CD4-positive, alpha-beta T cell (primary cell): ENCODE measurements at regions not wholly inside any gene's neighbourhood (a gene's known extent, or its start where the extent isn't known, plus 50 kb on each side); places are given as distances from the start of the nearest gene placed in this dataset.

Source experiments
- ATAC-seq: fragments of 200-7000 bp; cut with Tn5 transposase; one replicate; pipeline ENCODE4 v1.10.0; 2022; ENCODE audit warnings: mild to moderate bottlenecking; ENCODE audit not compliant: poor library complexity
- CTCF ChIA-PET: fragments of 350-600 bp; sonication (Branson Sonifier 250); formaldehyde crosslinking; loops from one replicate; lab custom pipeline; 2021; ENCODE audit warnings: antibody characterized with exemption, inconsistent platforms; lab: Charles Lee
- POLR2A ChIA-PET: fragments of 350-600 bp; sonication (Branson Sonifier 250); formaldehyde crosslinking; loops from one replicate; lab custom pipeline; 2021; ENCODE audit warnings: antibody characterized with exemption, inconsistent platforms; lab: Charles Lee
- DNase-seq, 14 experiments: peaks; one replicate each; pipeline ENCODE4 v3.0.0-alpha.2; 2013 to 2020; ENCODE audit warnings: mixed read lengths in 2 of 14
- H3K27ac ChIP-seq, 2 donors: one replicate each; pipeline versions ENCODE4 v1.5.1 to v1.7.0; 2013; ENCODE audit warnings: low read length in 2 of 2, low read depth in 1 of 2, mild to moderate bottlenecking in 1 of 2
- H3K27me3 ChIP-seq, 2 experiments: 1 replicate in 1 of 2; 2 replicates in 1 of 2; pipeline versions ENCODE4 v1.6.1 to v1.7.0; 2013; ENCODE audit warnings: low read length in 2 of 2, control low read depth in 1 of 2, mild to moderate bottlenecking in 1 of 2, moderate library complexity in 1 of 2; ENCODE audit not compliant: insufficient read depth in 2 of 2, control insufficient read depth in 1 of 2
- H3K36me3 ChIP-seq: one replicate; pipeline ENCODE4 v1.6.1; 2013; ENCODE audit warnings: low read length, control low read depth; ENCODE audit not compliant: insufficient read depth
- H3K4me1 ChIP-seq: one replicate; pipeline ENCODE4 v1.6.1; 2013; ENCODE audit warnings: low read length, control low read depth; ENCODE audit not compliant: insufficient read depth
- H3K4me3 ChIP-seq: one replicate; pipeline ENCODE4 v1.5.1; 2013; ENCODE audit warnings: mild to moderate bottlenecking, low read length, moderate library complexity
- H3K9me3 ChIP-seq, 2 experiments: 1 replicate in 1 of 2; 2 replicates in 1 of 2; pipeline versions ENCODE4 v1.6.1 to v1.7.0; 2013; ENCODE audit warnings: low read length in 2 of 2, mild to moderate bottlenecking in 2 of 2, control low read depth in 1 of 2, moderate library complexity in 1 of 2; ENCODE audit not compliant: control insufficient read depth in 1 of 2, insufficient read depth in 1 of 2
- H3K27ac Mint-ChIP-seq: one replicate; pipeline ENCODE4 v1.8.0; 2020; ENCODE audit warnings: mixed read lengths
- H3K27me3 Mint-ChIP-seq: one replicate; pipeline ENCODE4 v1.8.0; 2021; ENCODE audit warnings: mixed read lengths
- H3K36me3 Mint-ChIP-seq: one replicate; pipeline ENCODE4 v1.8.0; 2021; ENCODE audit warnings: low read depth, mixed read lengths
- H3K4me1 Mint-ChIP-seq: one replicate; pipeline ENCODE4 v1.8.0; 2021; ENCODE audit warnings: low read depth, mixed read lengths
- H3K4me3 Mint-ChIP-seq: one replicate; pipeline ENCODE4 v1.8.0; 2020; ENCODE audit warnings: mild to moderate bottlenecking, mixed read lengths
- H3K9me3 Mint-ChIP-seq: one replicate; pipeline ENCODE4 v1.8.0; 2020; ENCODE audit warnings: mixed read lengths
- CTCF ChIP-seq: fragments of 200-600 bp; IDR thresholded peaks from one replicate; pipeline ENCODE4 v1.8.0; 2022; ENCODE audit warnings: antibody characterized with exemption, mild to moderate bottlenecking
- intact Hi-C, 2 experiments: fragments of 100-400 bp; cut with DNase I in 1 of 2; cut with micrococcal nuclease in 1 of 2; formaldehyde crosslinking; loops; one replicate each; pipeline versions ENCODE4 v1.15.1 to v1.9.0; 2023 to 2025; cut with DNase I, micrococcal nuclease

- H3K27ac ChIP-seq: no peak overlapping the region
- H3K36me3 Mint-ChIP-seq: no peaks in the 10 kb centered on the region
- H3K4me1 Mint-ChIP-seq: no peaks in the 10 kb centered on the region
- H3K9me3 Mint-ChIP-seq: no peaks in the 10 kb centered on the region
- intact Hi-C loops: no loop called here
- peaks cover 16% of the 10 kb centered on the region for H3K27me3 Mint-ChIP-seq
- ChIA-PET POLR2A (no interaction called here), CTCF (no interaction called here)
- no peak for TF ChIP-seq CTCF
- no peak overlapping the region for H3K27ac Mint-ChIP-seq
- H3K9me3 ChIP-seq: peaks cover 0 to 4% of the 10 kb centered on the region in 2 experiments
- ATAC-seq: no peak
- H3K4me3 Mint-ChIP-seq: no peak overlapping the region
- H3K4me1 ChIP-seq: no peaks in the 10 kb centered on the region
- H3K4me3 ChIP-seq: no peak overlapping the region
- H3K27me3 ChIP-seq: no peaks in the 10 kb centered on the region
- no peaks in the 10 kb centered on the region for H3K36me3 ChIP-seq
- no peak for DNase-seq
These were observed 176.4 kb upstream of the PITX1 start for GRCh38 chr5:135210286-135211055.

GRCh38 chr5:135208903-135209721, 175.1 kb upstream of the PITX1 start:
- Mint-ChIP-seq H3K27ac (no peak overlapping the region), H3K9me3 (no peaks in the 10 kb centered on the region)
- no peak for TF ChIP-seq CTCF

GRCh38 chr5:135208555-135208902, 174.5 kb upstream of the PITX1 start:
- no peaks in the 10 kb centered on the region for H3K4me1 ChIP-seq
- intact Hi-C loops: no loop called here
- no peaks in the 10 kb centered on the region for H3K36me3 ChIP-seq
- ATAC-seq (no peak), DNase-seq (no peak)
- H3K27ac ChIP-seq: no peak overlapping the region
- H3K27ac Mint-ChIP-seq: no peak overlapping the region
- H3K36me3 Mint-ChIP-seq: peaks cover 5% of the 10 kb centered on the region
- H3K9me3 ChIP-seq: peaks cover 0 to 4% of the 10 kb centered on the region in 2 experiments
- no peak for TF ChIP-seq CTCF
- H3K4me3 ChIP-seq: no peak overlapping the region
- ChIA-PET POLR2A (no interaction called here), CTCF (no interaction called here)
- H3K4me1 Mint-ChIP-seq: no peaks in the 10 kb centered on the region
- H3K27me3 ChIP-seq: no peaks in the 10 kb centered on the region
- H3K4me3 Mint-ChIP-seq: no peak overlapping the region
- peaks cover 16% of the 10 kb centered on the region for H3K27me3 Mint-ChIP-seq
- H3K9me3 Mint-ChIP-seq: peaks cover 4% of the 10 kb centered on the region

More at GRCh38 chr5:135208903-135209721, 175.1 kb upstream of the PITX1 start:
- Histone ChIP-seq H3K36me3 (no peaks in the 10 kb centered on the region), H3K9me3 (peaks cover 0 to 4% of the 10 kb centered on the region in 2 experiments), H3K4me3 (no peak overlapping the region), H3K4me1 (no peaks in the 10 kb centered on the region), H3K27me3 (no peaks in the 10 kb centered on the region), H3K27ac (no peak overlapping the region)
- Mint-ChIP-seq H3K27me3 (peaks cover 16% of the 10 kb centered on the region), H3K4me1 (no peaks in the 10 kb centered on the region), H3K36me3 (peaks cover under 1% of the 10 kb centered on the region), H3K4me3 (no peak overlapping the region)
- POLR2A ChIA-PET: no interaction called here
- CTCF ChIA-PET: no interaction called here
- peak in 1 of 14 experiments; percentile 17 for DNase-seq
- intact Hi-C loops: no loop called here
- ATAC-seq: no peak
